HL-60 (cell line): ENCODE measurements at regions not wholly inside any gene's neighbourhood (a gene's known extent, or its start where the extent isn't known, plus 50 kb on each side); places are given as distances from the start of the nearest gene placed in this dataset.

Experiments used
- DNase-seq, 2 experiments: peaks; one replicate each; pipeline ENCODE4 v3.0.0-alpha.2; 2010 to 2020; ENCODE audit warnings: low read depth in 1 of 2, low spot score in 1 of 2
- H3K27ac ChIP-seq: fragments of 250-450 bp; sonication (Bioruptor Pico); replicated peaks from 2 replicates; pipeline ENCODE4 v1.5.1; 2020; ENCODE audit warnings: mild to moderate bottlenecking, moderate library complexity
- H3K27me3 ChIP-seq: fragments of 250-450 bp; sonication (Bioruptor Pico); 2 replicates; pipeline ENCODE4 v1.5.1; 2021; ENCODE audit warnings: mild to moderate bottlenecking, moderate library complexity; ENCODE audit not compliant: insufficient read depth, poor library complexity, severe bottlenecking
- H3K4me3 ChIP-seq: replicated peaks from 2 replicates; pipeline ENCODE4 v1.5.1; 2011; ENCODE audit warnings: mild to moderate bottlenecking, control low read depth, low read length; ENCODE audit not compliant: insufficient read depth
- CTCF ChIP-seq: IDR thresholded peaks from one replicate; pipeline ENCODE4 v1.5.1; 2011; ENCODE audit warnings: low read length, control low read depth, inconsistent platforms; ENCODE audit not compliant: insufficient read depth
- GABPA ChIP-seq: IDR thresholded peaks from 2 replicates; pipeline ENCODE4 v1.6.1; 2012; ENCODE audit warnings: low read depth
- POLR2AphosphoS5 ChIP-seq: IDR thresholded peaks from 2 replicates; pipeline ENCODE4 v1.6.1; 2012; ENCODE audit warnings: low read depth
- REST ChIP-seq: IDR thresholded peaks from 2 replicates; pipeline ENCODE4 v1.6.1; 2012; ENCODE audit warnings: low read depth; ENCODE audit not compliant: insufficient replicate concordance
- SPI1 ChIP-seq: IDR thresholded peaks from 2 replicates; pipeline ENCODE4 v1.6.1; 2012; ENCODE audit warnings: low read depth, mild to moderate bottlenecking, borderline replicate concordance

GRCh38 chr6:72464246-72464645 lies 157.6 kb upstream of the KCNQ5 start:
- DNase-seq, result no peak
- H3K27ac ChIP-seq, result no peak overlapping the region
- no peak overlapping the region for H3K4me3 ChIP-seq
- H3K27me3 ChIP-seq, result peaks cover 2% of the 10 kb centered on the region
- no peak for TF ChIP-seq GABPA
- TF ChIP-seq CTCF, result no peak
- TF ChIP-seq POLR2AphosphoS5, result no peak
- TF ChIP-seq REST, result no peak
- TF ChIP-seq SPI1, result no peak

GRCh38 chr6:72464791-72465691 lies 156.8 kb upstream of the KCNQ5 start:
- H3K27ac ChIP-seq, result no peak overlapping the region
- TF ChIP-seq GABPA (no peak), SPI1 (no peak), CTCF (no peak), REST (no peak), POLR2AphosphoS5 (no peak)
- no peak overlapping the region for H3K4me3 ChIP-seq
- no peak for DNase-seq
- peaks cover 1% of the 10 kb centered on the region for H3K27me3 ChIP-seq

- DNase-seq, result no peak
- Histone ChIP-seq H3K27ac (no peak overlapping the region), H3K27me3 (no peaks in the 10 kb centered on the region), H3K4me3 (no peak overlapping the region)
- TF ChIP-seq CTCF (no peak), REST (no peak), POLR2AphosphoS5 (no peak), GABPA (no peak), SPI1 (no peak)
Observed at GRCh38 chr6:72466471-72466870, 155.4 kb upstream of the KCNQ5 start.
